Psoas muscle (tissue), 7 donors: ENCODE measurements at regions not wholly inside any gene's neighbourhood (a gene's known extent, or its start where the extent isn't known, plus 50 kb on each side); places are given as distances from the start of the nearest gene placed in this dataset.
"Not testable (repeated sequence)": the region's sequence is repeated elsewhere in the genome, so short reads cannot be mapped to it uniquely, and the experiment has no call there.

Source experiments
- ATAC-seq, 4 donors: fragments of 200-7000 bp; cut with Tn5 transposase; one replicate each; pipeline ENCODE4 v1.9.1; 2020; ENCODE audit warnings: moderate library complexity in 3 of 4, mild to moderate bottlenecking in 2 of 4
- DNase-seq, 2 donors: peaks; one replicate each; pipeline ENCODE4 v3.0.0-alpha.2; 2020
- H3K27ac ChIP-seq: fragments of 200-600 bp; one replicate; pipeline ENCODE4 v1.8.0; 2022
- H3K27me3 ChIP-seq, 3 donors: fragments of 200-600 bp in 1 of 3; one replicate each; pipeline versions ENCODE4 v1.6.1 to v1.8.0; 2013 to 2022; ENCODE audit warnings: low read length in 2 of 3, mild to moderate bottlenecking in 2 of 3, moderate library complexity in 1 of 3; ENCODE audit not compliant: insufficient read depth in 3 of 3
- H3K36me3 ChIP-seq, 2 donors: fragments of 200-600 bp in 1 of 2; one replicate each; pipeline versions ENCODE4 v1.6.1 to v1.8.0; 2013 to 2022; ENCODE audit warnings: low read depth in 1 of 2, mild to moderate bottlenecking in 1 of 2, moderate library complexity in 1 of 2; ENCODE audit not compliant: insufficient read depth in 1 of 2
- H3K4me1 ChIP-seq: fragments of 200-600 bp; one replicate; pipeline ENCODE4 v1.8.0; 2022
- H3K4me3 ChIP-seq: fragments of 200-600 bp; one replicate; pipeline ENCODE4 v1.8.0; 2022; ENCODE audit warnings: mild to moderate bottlenecking
- H3K9me3 ChIP-seq: fragments of 200-600 bp; one replicate; pipeline ENCODE4 v1.8.0; 2022
- CTCF ChIP-seq: fragments of 200-600 bp; IDR thresholded peaks from one replicate; pipeline ENCODE4 v1.8.0; 2022; ENCODE audit warnings: antibody characterized with exemption
- WGBS, 3 donors: extraction: QIAGEN DNeasy Blood & Tissue Kit; methylation state at CpG; one replicate each; pipeline versions ENCODE4 v1.1.6 to v1.1.7; 2013; 5-methylcytosine and 5-hydroxymethylcytosine counted together
- intact Hi-C, 2 donors: fragments of 100-400 bp; cut with DNase I; formaldehyde crosslinking; loops; one replicate each; pipeline versions ENCODE4 v1.11.0 to v1.14.2; 2022
- donor health status: healthy with polysubstance abuse.
- donor health status: DM: no; HTN: no; CAD: no; lungs with moderate emphysema.
- donor health status: Bipolar disorder and iron deficiency.
- donor health status: healthy.
- donor health status: DM: yes; HTN: yes; CAD: no.
- donor health status: DM: no; HTN: no; CAD: no.
- donor health status: DM: yes; HTN: yes; CAD: no.

GRCh38 chr15:24223739-24224138 is 451.8 kb upstream of the NPAP1 start:
- DNase-seq (no peak), ATAC-seq (no peak)
- Histone ChIP-seq H3K9me3 (no peaks in the 10 kb centered on the region), H3K27me3 (no peaks in the 10 kb centered on the region), H3K36me3 (no peaks in the 10 kb centered on the region), H3K4me1 (no peaks in the 10 kb centered on the region), H3K4me3 (no peak overlapping the region), H3K27ac (no peak overlapping the region)
- intact Hi-C loops, result no loop called here
- WGBS, 3 donors, result 57 to 70% (median 69%) methylated on average over 7 of the region's 7 CpGs
- no peak for TF ChIP-seq CTCF

GRCh38 chr15:24224161-24224560 is 451.4 kb upstream of the NPAP1 start:
- Histone ChIP-seq H3K4me3 (no peak overlapping the region), H3K27me3 (no peaks in the 10 kb centered on the region), H3K4me1 (no peaks in the 10 kb centered on the region), H3K9me3 (no peaks in the 10 kb centered on the region), H3K27ac (no peak overlapping the region), H3K36me3 (no peaks in the 10 kb centered on the region)
- ATAC-seq, result no peak
- no peak for TF ChIP-seq CTCF
- WGBS, 3 donors, result 68 to 78% (median 70%) methylated on average over 1 of the region's 1 CpG
- intact Hi-C loops, result no loop called here
- DNase-seq, result no peak

- DNase-seq, H3K9me3 ChIP-seq, ATAC-seq, H3K27ac ChIP-seq, H3K4me3 ChIP-seq, H3K4me1 ChIP-seq, intact Hi-C loops, H3K36me3 ChIP-seq, H3K27me3 ChIP-seq: not testable (repeated sequence)
- WGBS, 3 donors, result 67 to 79% (median 77%) methylated on average over 7 of the region's 7 CpGs
Measured at GRCh38 chr15:24228922-24229321, 446.7 kb upstream of the NPAP1 start.

- H3K9me3 ChIP-seq, DNase-seq, H3K4me3 ChIP-seq, H3K4me1 ChIP-seq, H3K27me3 ChIP-seq, intact Hi-C loops, ATAC-seq, H3K27ac ChIP-seq, H3K36me3 ChIP-seq: not testable (repeated sequence)
- 46 to 66% (median 56%) methylated on average over 3 of the region's 3 CpGs for WGBS, 3 donors
Measured at GRCh38 chr15:24233134-24233533, 442.4 kb upstream of the NPAP1 start.

GRCh38 chr15:24240580-24240979 is 435.0 kb upstream of the NPAP1 start:
- H3K4me3 ChIP-seq, H3K9me3 ChIP-seq, H3K4me1 ChIP-seq, DNase-seq, H3K27ac ChIP-seq, ATAC-seq, H3K36me3 ChIP-seq, H3K27me3 ChIP-seq, intact Hi-C loops: not testable (repeated sequence)
- WGBS, 3 donors, result 60 to 79% (median 75%) methylated on average over 4 to 5 of the region's 5 CpGs

- ATAC-seq, result not testable (repeated sequence)
Measured at GRCh38 chr15:24259106-24259505, 416.5 kb upstream of the NPAP1 start.

GRCh38 chr15:24260407-24260806 is 415.2 kb upstream of the NPAP1 start:
- H3K27ac ChIP-seq, H3K36me3 ChIP-seq, H3K4me3 ChIP-seq, intact Hi-C loops, H3K9me3 ChIP-seq, H3K4me1 ChIP-seq, ATAC-seq, H3K27me3 ChIP-seq, DNase-seq: not testable (repeated sequence)
- 66 to 80% (median 79%) methylated on average over 8 to 10 of the region's 10 CpGs for WGBS, 3 donors

More at GRCh38 chr15:24259106-24259505, 416.5 kb upstream of the NPAP1 start:
- H3K4me3 ChIP-seq, H3K36me3 ChIP-seq, H3K4me1 ChIP-seq, DNase-seq, H3K27ac ChIP-seq, H3K9me3 ChIP-seq, H3K27me3 ChIP-seq, intact Hi-C loops: not testable (repeated sequence)
- WGBS, 3 donors, result 46 to 50% (median 47%) methylated on average over 3 of the region's 3 CpGs

GRCh38 chr15:24260854-24261253 is 414.7 kb upstream of the NPAP1 start:
- H3K36me3 ChIP-seq, ATAC-seq, H3K27me3 ChIP-seq, DNase-seq, H3K27ac ChIP-seq, H3K4me3 ChIP-seq, H3K4me1 ChIP-seq, H3K9me3 ChIP-seq, intact Hi-C loops: not testable (repeated sequence)
- 25 to 39% (median 28%) methylated on average over 4 to 16 of the region's 25 CpGs for WGBS, 3 donors

- H3K27ac ChIP-seq, intact Hi-C loops, H3K27me3 ChIP-seq, H3K4me3 ChIP-seq, H3K9me3 ChIP-seq, H3K4me1 ChIP-seq, DNase-seq, H3K36me3 ChIP-seq: not testable (repeated sequence)
- 48 to 61% (median 55%) methylated on average over 7 of the region's 7 CpGs for WGBS, 3 donors
- ATAC-seq, result peak in 1 of 4 donors; percentile 35
Measured at GRCh38 chr15:24268536-24269165, 406.9 kb upstream of the NPAP1 start.
